Endothelial cell of umbilical vein (primary cell): ENCODE measurements at regions not wholly inside any gene's neighbourhood (a gene's known extent, or its start where the extent isn't known, plus 50 kb on each side); places are given as distances from the start of the nearest gene placed in this dataset.
A peak's percentile ranks its signal among the peaks of the same experiment; 100 is the strongest.

Source experiments
- BruUV-seq: library from RNA; stranded (reverse); fragments of 400-500 nt; replicated peaks from 2 replicates; lab custom pipeline; 2021; lab: Mats Ljungman, UMichigan
- CTCF ChIA-PET: fragments of 300-600, 350-600 bp; sonication (Branson Sonifier 250); formaldehyde crosslinking; loops from one replicate; lab custom pipeline; 2021; ENCODE audit warnings: antibody characterized with exemption, inconsistent platforms; lab: Charles Lee
- POLR2A ChIA-PET: fragments of 300-600, 350-600 bp; sonication (Branson Sonifier 250); formaldehyde crosslinking; loops from one replicate; lab custom pipeline; 2021; ENCODE audit warnings: antibody characterized with exemption, inconsistent platforms; lab: Charles Lee
- DNase-seq: peaks from one replicate; pipeline ENCODE4 v3.0.0-alpha.2; 2011; ENCODE audit warnings: low read depth, low spot score
- FAIRE-seq: peaks from 2 replicates; lab custom pipeline; 2011; peaks lifted over from hg19 to GRCh38; lab: Jason Lieb, UNC
- H2AFZ ChIP-seq: 2 replicates; pipeline ENCODE4 v1.6.0; 2012; ENCODE audit warnings: low read depth, low read length, control low read depth, inconsistent platforms
- H3K27ac ChIP-seq: 2 replicates; pipeline ENCODE4 v1.5.1; 2011; ENCODE audit warnings: low read depth, mild to moderate bottlenecking, control low read depth, low read length, moderate library complexity; ENCODE audit not compliant: insufficient read depth
- H3K27me3 ChIP-seq, 2 experiments: 2 replicates each; pipeline versions ENCODE4 v1.6.0 to v1.6.1; 2011; ENCODE audit warnings: low read length in 2 of 2, mixed read lengths in 1 of 2; ENCODE audit not compliant: control insufficient read depth in 2 of 2, insufficient read depth in 2 of 2
- H3K36me3 ChIP-seq, 2 experiments: 2 replicates in 1 of 2; 3 replicates in 1 of 2; pipeline ENCODE4 v1.5.1; 2011; ENCODE audit warnings: low read length in 2 of 2, mild to moderate bottlenecking in 1 of 2, moderate library complexity in 1 of 2; ENCODE audit not compliant: control insufficient read depth in 2 of 2, insufficient read depth in 2 of 2; ENCODE audit errors: extremely low read depth in 1 of 2
- H3K4me1 ChIP-seq: 3 replicates; pipeline ENCODE4 v1.5.1; 2011; ENCODE audit warnings: mild to moderate bottlenecking, low read length; ENCODE audit not compliant: control insufficient read depth, insufficient read depth; ENCODE audit errors: extremely low read depth
- H3K4me2 ChIP-seq: 2 replicates; pipeline ENCODE4 v1.6.1; 2011; ENCODE audit warnings: low read length, control low read depth, mixed read lengths; ENCODE audit not compliant: insufficient read depth
- H3K4me3 ChIP-seq, 3 experiments: fragments of 200-600 bp in 1 of 3; sonication (generic), shearing (Covaris generic) in 1 of 3; replicated peaks in 1 of 3; 2 replicates each; pipeline ENCODE4 v1.5.1; 2011 to 2016; ENCODE audit warnings: control low read depth in 3 of 3, low read length in 3 of 3, mild to moderate bottlenecking in 2 of 3, inconsistent platforms in 1 of 3, low read depth in 1 of 3, moderate library complexity in 1 of 3; ENCODE audit not compliant: insufficient read depth in 1 of 3
- H3K79me2 ChIP-seq: 2 replicates; pipeline ENCODE4 v1.6.0; 2012; ENCODE audit warnings: low read length, inconsistent platforms; ENCODE audit not compliant: control insufficient read depth, insufficient read depth
- H3K9ac ChIP-seq: replicated peaks from 2 replicates; pipeline ENCODE3; 2011; ENCODE audit warnings: low read length, control low read depth; ENCODE audit not compliant: insufficient read depth; ENCODE audit errors: extremely low read depth
- H3K9me1 ChIP-seq: replicated peaks from 3 replicates; pipeline ENCODE4 v1.6.0; 2011; ENCODE audit warnings: mild to moderate bottlenecking, low read length; ENCODE audit not compliant: control insufficient read depth, insufficient read depth; ENCODE audit errors: extremely low read depth
- H3K9me3 ChIP-seq: replicated peaks from 2 replicates; pipeline ENCODE4 v1.5.1; 2012; ENCODE audit warnings: low read length, inconsistent platforms; ENCODE audit not compliant: control insufficient read depth, insufficient read depth
- H4K20me1 ChIP-seq: replicated peaks from 2 replicates; pipeline ENCODE3; 2011; ENCODE audit warnings: mild to moderate bottlenecking, low read length; ENCODE audit not compliant: control insufficient read depth, insufficient read depth; ENCODE audit errors: extremely low read depth
- CTCF ChIP-seq, 2 donors: IDR thresholded peaks; 1 replicate in 1 of 2; 2 replicates in 1 of 2; pipeline ENCODE4 v1.5.1; 2011; ENCODE audit warnings: low read length in 2 of 2, mild to moderate bottlenecking in 2 of 2, moderate library complexity in 2 of 2, control low read depth in 1 of 2, inconsistent platforms in 1 of 2, low read depth in 1 of 2; ENCODE audit not compliant: insufficient read depth in 1 of 2; ENCODE audit errors: extremely low read depth in 1 of 2
- EZH2 ChIP-seq: IDR thresholded peaks from 2 replicates; pipeline ENCODE4 v1.6.1; 2012; ENCODE audit warnings: borderline replicate concordance, low read depth, mild to moderate bottlenecking, moderate library complexity, low read length, inconsistent platforms; ENCODE audit not compliant: severe bottlenecking
- FOS ChIP-seq: IDR thresholded peaks from 2 replicates; pipeline ENCODE4 v1.6.1; 2011; ENCODE audit warnings: mild to moderate bottlenecking, low read length, moderate library complexity, borderline replicate concordance; ENCODE audit not compliant: insufficient read depth
- GATA2 ChIP-seq: IDR thresholded peaks from 2 replicates; pipeline ENCODE4 v1.7.0; 2011; ENCODE audit warnings: low read depth, mild to moderate bottlenecking, moderate library complexity, mixed read lengths, low read length; ENCODE audit not compliant: insufficient read length, insufficient read depth
- JUN ChIP-seq: IDR thresholded peaks from 2 replicates; pipeline ENCODE4 v1.6.1; 2011; ENCODE audit warnings: borderline replicate concordance, low read depth; ENCODE audit not compliant: insufficient read length, insufficient read depth
- MAX ChIP-seq: IDR thresholded peaks from 2 replicates; pipeline ENCODE4 v1.6.1; 2011; ENCODE audit not compliant: insufficient read depth, insufficient read length
- MYC ChIP-seq: IDR thresholded peaks from one replicate; pipeline ENCODE4 v1.6.1; 2011; ENCODE audit warnings: mild to moderate bottlenecking, low read depth, low read length
- POLR2A ChIP-seq: IDR thresholded peaks from 2 replicates; pipeline ENCODE4 v1.6.1; 2012; ENCODE audit warnings: low read depth, mild to moderate bottlenecking, control low read depth, low read length
- POLR2AphosphoS5 ChIP-seq: IDR thresholded peaks from 2 replicates; pipeline ENCODE4 v1.6.1; 2012; ENCODE audit warnings: low read depth, mild to moderate bottlenecking, control low read depth, low read length, moderate library complexity; ENCODE audit not compliant: insufficient read depth
- dilution Hi-C: fragments of 300-500 bp; cut with MboI; formaldehyde crosslinking; loops from one replicate; pipeline ENCODE4 v1.15.0; 2019; ENCODE audit warnings: low sequenced_read_pairs; ENCODE audit not compliant: extremely low pct_ligation_motif_present
- intact Hi-C: fragments of 100-400 bp; cut with micrococcal nuclease; formaldehyde crosslinking; loops from one replicate; pipeline ENCODE4 v1.10.0; 2022

DNA sequence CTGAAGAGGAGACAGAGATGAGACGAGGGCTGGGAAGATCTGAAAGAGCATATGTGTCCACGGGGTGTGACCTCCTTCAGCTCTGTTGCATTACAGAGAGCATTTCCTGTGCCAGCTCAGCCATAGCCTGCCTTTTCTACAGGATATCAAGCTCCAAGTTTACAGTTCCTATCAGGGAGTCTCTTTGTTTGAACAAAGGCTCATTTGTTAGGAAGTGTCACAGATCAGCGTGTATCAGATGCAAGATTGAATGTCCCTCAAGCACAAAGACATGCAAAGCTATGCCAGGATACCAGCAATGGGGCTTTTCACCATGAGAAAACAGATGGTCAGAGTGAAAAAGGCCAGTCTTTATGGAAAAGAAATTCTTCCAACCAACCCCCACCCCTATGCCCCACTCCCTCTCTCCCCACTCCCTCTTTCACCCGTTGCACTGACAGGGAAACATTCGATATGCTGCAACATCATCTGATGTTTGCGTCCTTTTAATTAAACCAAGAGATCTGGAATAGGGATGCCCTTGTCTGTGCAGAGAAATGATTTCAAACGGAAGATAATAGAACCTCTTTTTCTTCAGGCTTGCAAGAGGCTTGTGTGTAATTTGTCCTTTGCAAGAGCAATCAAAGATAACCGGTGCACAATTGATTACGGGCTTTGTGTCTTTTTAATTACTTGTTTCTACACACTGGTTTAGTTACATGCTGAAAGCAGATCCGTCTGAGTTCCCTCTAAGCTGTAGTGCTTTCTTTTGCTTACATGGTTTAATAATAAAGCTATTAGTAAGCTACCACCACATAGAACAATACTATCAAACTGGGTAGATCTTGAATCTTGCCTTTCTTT, 263.1 kb upstream of the RGMB start:
- H3K9ac ChIP-seq: no peak overlapping the region
- peak overlapping the region; percentile 99 for H2AFZ ChIP-seq
- no peaks in the 10 kb centered on the region for H3K36me3 ChIP-seq
- H3K9me1 ChIP-seq: no peaks in the 10 kb centered on the region
- dilution Hi-C loops (no loop called here), intact Hi-C loops (no loop called here)
- H3K9me3 ChIP-seq: no peaks in the 10 kb centered on the region
- no TSS peak for BruUV-seq
- H3K79me2 ChIP-seq: no peaks in the 10 kb centered on the region
- FAIRE-seq (peak; percentile 66), DNase-seq (peak; percentile 28)
- no peak overlapping the region for H3K27ac ChIP-seq
- no peaks in the 10 kb centered on the region for H4K20me1 ChIP-seq
- H3K27me3 ChIP-seq: no peaks in the 10 kb centered on the region
- no peaks in the 10 kb centered on the region for H3K4me1 ChIP-seq
- no peak overlapping the region for H3K4me3 ChIP-seq
- POLR2A ChIA-PET: no interaction called here
- CTCF ChIA-PET: interaction anchor here (0.8 to 2.3 kb wide), 4 partner anchors 9 to 1280 kb away, joined by 3 to 7 read pairs (median 6); no protein-coding TSS in a partner anchor
- TF ChIP-seq GATA2 (no peak), MAX (no peak), JUN (no peak), MYC (no peak), POLR2AphosphoS5 (no peak), POLR2A (no peak), EZH2 (no peak), FOS (no peak), CTCF (IDR thresholded peaks at IDR 0.05; ENCODE audit: extremely low read depth in 1 of 2, insufficient read depth in 1 of 2, low read depth in 1 of 2, low read length in 2 of 2) (no peak)
- H3K4me2 ChIP-seq: no peak overlapping the region
